HCT116 (cell line): ENCODE measurements at regions not wholly inside any gene's neighbourhood (a gene's known extent, or its start where the extent isn't known, plus 50 kb on each side); places are given as distances from the start of the nearest gene placed in this dataset.

Experiments used
- ATAC-seq: fragments of 200-7000 bp; cut with Tn5 transposase; 2 replicates; pipeline ENCODE4 v1.9.1; 2020; ENCODE audit warnings: mild to moderate bottlenecking, moderate library complexity
- BruUV-seq: library from RNA; stranded (reverse); fragments of 400-500 nt; replicated peaks from 2 replicates; lab custom pipeline; 2021; lab: Mats Ljungman, UMichigan
- CTCF ChIA-PET: fragments of 300-600 bp; sonication (Branson Sonifier 250); formaldehyde crosslinking; loops from one replicate; lab custom pipeline; 2021; ENCODE audit warnings: antibody characterized with exemption; lab: Charles Lee
- POLR2A ChIA-PET: fragments of 300-600, 350-600 bp; sonication (Branson Sonifier 250); formaldehyde crosslinking; loops from one replicate; lab custom pipeline; 2021; ENCODE audit warnings: antibody characterized with exemption; lab: Charles Lee
- RAD21 ChIA-PET, 2 experiments: fragments of 300-600 bp; sonication (Branson Sonifier 250); formaldehyde crosslinking; loops; one replicate each; lab custom pipeline; 2023; ENCODE audit warnings: low total read pairs in 2 of 2; ENCODE audit not compliant: uncharacterized antibody in 2 of 2, unreplicated experiment in 2 of 2, low non-redundant PET in 1 of 2; lab: Charles Lee
- DNase-seq: peaks from one replicate; pipeline ENCODE4 v3.0.0-alpha.2; 2010; ENCODE audit warnings: low read depth, low spot score
- H2AFZ ChIP-seq: fragments of 200-600 bp; shearing (Covaris generic), sonication (generic); 2 replicates; pipeline ENCODE4 v1.6.1; 2017; ENCODE audit warnings: low read depth, mixed run types, mixed read lengths, antibody characterized with exemption, low read length; ENCODE audit not compliant: poor library complexity, severe bottlenecking
- H3K27ac ChIP-seq: 2 replicates; pipeline ENCODE4 v1.5.1; 2012; ENCODE audit warnings: low read depth, low read length
- H3K27me3 ChIP-seq: fragments of 200-600 bp; sonication (generic); 2 replicates; pipeline ENCODE4 v1.6.1; 2016; ENCODE audit warnings: mixed run types, low read length, mixed read lengths; ENCODE audit not compliant: insufficient read depth
- H3K36me3 ChIP-seq, 2 experiments: fragments of 200-500 bp in 1 of 2; fragments of 200-600 bp in 1 of 2; sonication (Bioruptor generic) in 1 of 2; sonication (generic) in 1 of 2; 2 replicates each; pipeline versions ENCODE4 v1.5.1 to v1.6.1; 2014 to 2016; ENCODE audit warnings: low read length in 2 of 2, inconsistent platforms in 1 of 2, mixed read lengths in 1 of 2, mixed run types in 1 of 2; ENCODE audit not compliant: insufficient read depth in 2 of 2, control insufficient read depth in 1 of 2
- H3K4me1 ChIP-seq, 2 experiments: fragments of 200-600 bp in 1 of 2; sonication (generic) in 1 of 2; 2 replicates each; pipeline versions ENCODE4 v1.5.1 to v1.6.1; 2012 to 2017; ENCODE audit warnings: low read length in 2 of 2, inconsistent platforms in 1 of 2, mild to moderate bottlenecking in 1 of 2, mixed read lengths in 1 of 2, mixed run types in 1 of 2, moderate library complexity in 1 of 2; ENCODE audit not compliant: insufficient read depth in 2 of 2, control insufficient read depth in 1 of 2
- H3K4me2 ChIP-seq: fragments of 200-600 bp; sonication (generic); 2 replicates; pipeline ENCODE4 v1.6.1; 2017; ENCODE audit warnings: mixed run types, low read length, mixed read lengths
- H3K4me3 ChIP-seq, 2 experiments: fragments of 200-600 bp in 1 of 2; sonication (generic) in 1 of 2; replicated peaks in 1 of 2; 2 replicates each; pipeline ENCODE4 v1.5.1; 2011 to 2016; ENCODE audit warnings: low read length in 2 of 2, control low read depth in 1 of 2, low read depth in 1 of 2, mild to moderate bottlenecking in 1 of 2, mixed read lengths in 1 of 2, mixed run types in 1 of 2
- H3K79me2 ChIP-seq: fragments of 200-600 bp; sonication (generic); 2 replicates; pipeline ENCODE4 v1.6.1; 2017; ENCODE audit warnings: mild to moderate bottlenecking, mixed run types, low read length, moderate library complexity, mixed read lengths; ENCODE audit not compliant: insufficient read depth
- H3K9ac ChIP-seq: fragments of 200-600 bp; sonication (generic); 2 replicates; pipeline ENCODE4 v1.6.1; 2016; ENCODE audit warnings: low read length, mixed read lengths
- H3K9me2 ChIP-seq: fragments of 200-600 bp; sonication (generic), shearing (Covaris generic); 2 replicates; pipeline ENCODE4 v1.6.1; 2017; ENCODE audit warnings: mixed run types, mild to moderate bottlenecking, moderate library complexity; ENCODE audit not compliant: insufficient read depth
- H3K9me3 ChIP-seq, 2 experiments: fragments of 200-500 bp in 1 of 2; fragments of 200-600 bp in 1 of 2; sonication (Bioruptor generic) in 1 of 2; sonication (generic) in 1 of 2; 2 replicates each; pipeline ENCODE4 v1.6.1; 2014 to 2017; ENCODE audit warnings: low read length in 2 of 2, mixed read lengths in 2 of 2, inconsistent platforms in 1 of 2, low read depth in 1 of 2, mild to moderate bottlenecking in 1 of 2, mixed run types in 1 of 2, moderate library complexity in 1 of 2; ENCODE audit not compliant: control insufficient read depth in 1 of 2, insufficient read depth in 1 of 2
- H4K20me1 ChIP-seq: fragments of 200-600 bp; sonication (generic), shearing (Covaris generic); 2 replicates; pipeline ENCODE4 v1.6.1; 2017; ENCODE audit warnings: mixed run types, mild to moderate bottlenecking, moderate library complexity; ENCODE audit not compliant: insufficient read depth
- ELF1 ChIP-seq: IDR thresholded peaks from 2 replicates; pipeline ENCODE4 v1.6.1; 2012; ENCODE audit warnings: low read depth, borderline replicate concordance
- EZH2 ChIP-seq: fragments of 200-600 bp; sonication (generic); IDR thresholded peaks from 2 replicates; pipeline ENCODE4 v1.6.1; 2017; ENCODE audit warnings: antibody characterized with exemption, mixed run types
- POLR2AphosphoS5 ChIP-seq: IDR thresholded peaks from 2 replicates; pipeline ENCODE4 v1.6.1; 2011; ENCODE audit warnings: mild to moderate bottlenecking, low read depth, low read length, moderate library complexity
- SRF ChIP-seq: IDR thresholded peaks from 2 replicates; pipeline ENCODE4 v1.6.1; 2012; ENCODE audit warnings: low read depth
- TCF7L2 ChIP-seq: IDR thresholded peaks from 2 replicates; pipeline ENCODE4 v1.7.0; 2011; ENCODE audit warnings: borderline replicate concordance, inconsistent platforms; ENCODE audit not compliant: insufficient read depth, insufficient read length; ENCODE audit errors: extremely low read depth
- ZNF274 ChIP-seq: fragments of 200-500 bp; sonication (Bioruptor generic); IDR thresholded peaks from 2 replicates; pipeline ENCODE4 v1.6.1; 2014; ENCODE audit warnings: mild to moderate bottlenecking, low read depth, low read length, inconsistent platforms
- intact Hi-C: fragments of 100-400 bp; cut with micrococcal nuclease; formaldehyde crosslinking; loops from 2 replicates; pipeline ENCODE4 v1.10.0; 2022
- TF ChIP-seq, protein P1 (sequence below): IDR thresholded peaks from 2 replicates; pipeline ENCODE4 v1.6.1; 2012; ENCODE audit warnings: low read depth

DNA sequence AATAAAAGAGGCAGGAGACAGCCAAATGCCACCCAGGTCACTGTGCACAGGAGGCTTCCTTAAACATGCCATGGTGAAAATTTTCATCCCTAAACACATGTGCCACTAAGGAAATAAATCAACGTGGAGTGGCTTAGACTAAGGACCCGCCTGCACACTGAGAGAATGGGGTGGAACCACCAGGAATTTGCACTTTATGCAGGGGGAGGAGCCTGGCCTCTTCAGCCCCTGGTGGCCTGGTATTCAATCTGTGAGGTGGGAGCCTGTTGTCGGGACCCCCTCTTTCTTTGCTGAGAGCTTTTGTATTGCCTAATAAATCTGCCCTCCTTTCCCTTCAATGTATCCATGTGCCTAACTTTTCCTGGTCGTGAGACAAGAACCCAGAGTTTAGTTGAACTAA, 204.6 kb upstream of the NRP1 start:
- ATAC-seq (no peak), DNase-seq (no peak)
- Histone ChIP-seq H3K9me2 (no peaks in the 10 kb centered on the region), H3K36me3 (no peaks in the 10 kb centered on the region), H3K27me3 (no peaks in the 10 kb centered on the region), H3K9ac (no peak overlapping the region), H3K79me2 (no peaks in the 10 kb centered on the region), H3K4me2 (no peak overlapping the region), H4K20me1 (no peaks in the 10 kb centered on the region), H2AFZ (no peak overlapping the region), H3K9me3 (no peaks in the 10 kb centered on the region), H3K27ac (no peak overlapping the region), H3K4me3 (no peak overlapping the region), H3K4me1 (peaks cover 0 to 3% of the 10 kb centered on the region in 2 experiments; a peak in 1 of 4 replicates)
- CTCF ChIA-PET: no interaction called here
- intact Hi-C loops: no loop called here
- no TSS peak for BruUV-seq
- POLR2A ChIA-PET: no interaction called here
- RAD21 ChIA-PET: no interaction called here
- TF ChIP-seq TCF7L2: no peak
- TF ChIP-seq SRF: no peak
- no peak for TF ChIP-seq EZH2
- TF ChIP-seq ELF1: no peak

DNA sequence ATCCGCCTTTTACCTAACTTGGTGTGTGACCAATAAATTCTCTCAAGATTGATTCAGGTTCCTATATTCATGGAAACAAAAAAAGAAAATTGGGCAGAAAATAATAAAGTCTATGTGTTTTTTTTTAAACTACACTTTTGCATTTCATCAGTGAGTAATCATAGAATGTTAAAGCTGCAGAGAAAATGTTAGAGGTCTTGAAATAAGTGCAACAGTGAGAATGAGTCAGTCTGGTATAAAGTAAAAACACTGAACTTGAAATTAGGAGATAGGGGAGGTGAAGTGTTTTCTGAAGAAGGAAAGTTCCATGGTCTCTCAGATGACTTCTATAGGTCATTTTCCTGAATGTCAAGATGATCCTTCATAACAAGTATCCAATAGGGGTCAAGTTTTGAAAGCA, 202.6 kb upstream of the NRP1 start:
- intact Hi-C loops: no loop called here
- Histone ChIP-seq H3K4me3 (no peak overlapping the region), H3K36me3 (no peaks in the 10 kb centered on the region), H3K4me2 (no peak overlapping the region), H2AFZ (no peak overlapping the region), H4K20me1 (no peaks in the 10 kb centered on the region), H3K9ac (no peak overlapping the region), H3K9me3 (no peaks in the 10 kb centered on the region), H3K4me1 (no peaks in the 10 kb centered on the region), H3K27me3 (no peaks in the 10 kb centered on the region)
- no peak for DNase-seq
- no peak for ATAC-seq
- RAD21 ChIA-PET: no interaction called here
- POLR2A ChIA-PET: no interaction called here
- TF ChIP-seq ZNF274 (no peak), POLR2AphosphoS5 (no peak)
- TF ChIP-seq, protein P1, sequence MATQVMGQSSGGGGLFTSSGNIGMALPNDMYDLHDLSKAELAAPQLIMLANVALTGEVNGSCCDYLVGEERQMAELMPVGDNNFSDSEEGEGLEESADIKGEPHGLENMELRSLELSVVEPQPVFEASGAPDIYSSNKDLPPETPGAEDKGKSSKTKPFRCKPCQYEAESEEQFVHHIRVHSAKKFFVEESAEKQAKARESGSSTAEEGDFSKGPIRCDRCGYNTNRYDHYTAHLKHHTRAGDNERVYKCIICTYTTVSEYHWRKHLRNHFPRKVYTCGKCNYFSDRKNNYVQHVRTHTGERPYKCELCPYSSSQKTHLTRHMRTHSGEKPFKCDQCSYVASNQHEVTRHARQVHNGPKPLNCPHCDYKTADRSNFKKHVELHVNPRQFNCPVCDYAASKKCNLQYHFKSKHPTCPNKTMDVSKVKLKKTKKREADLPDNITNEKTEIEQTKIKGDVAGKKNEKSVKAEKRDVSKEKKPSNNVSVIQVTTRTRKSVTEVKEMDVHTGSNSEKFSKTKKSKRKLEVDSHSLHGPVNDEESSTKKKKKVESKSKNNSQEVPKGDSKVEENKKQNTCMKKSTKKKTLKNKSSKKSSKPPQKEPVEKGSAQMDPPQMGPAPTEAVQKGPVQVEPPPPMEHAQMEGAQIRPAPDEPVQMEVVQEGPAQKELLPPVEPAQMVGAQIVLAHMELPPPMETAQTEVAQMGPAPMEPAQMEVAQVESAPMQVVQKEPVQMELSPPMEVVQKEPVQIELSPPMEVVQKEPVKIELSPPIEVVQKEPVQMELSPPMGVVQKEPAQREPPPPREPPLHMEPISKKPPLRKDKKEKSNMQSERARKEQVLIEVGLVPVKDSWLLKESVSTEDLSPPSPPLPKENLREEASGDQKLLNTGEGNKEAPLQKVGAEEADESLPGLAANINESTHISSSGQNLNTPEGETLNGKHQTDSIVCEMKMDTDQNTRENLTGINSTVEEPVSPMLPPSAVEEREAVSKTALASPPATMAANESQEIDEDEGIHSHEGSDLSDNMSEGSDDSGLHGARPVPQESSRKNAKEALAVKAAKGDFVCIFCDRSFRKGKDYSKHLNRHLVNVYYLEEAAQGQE: no peak
- TF ChIP-seq, all 23 proteins: peak for 0
- CTCF ChIA-PET: no interaction called here
- no TSS peak for BruUV-seq
- H3K79me2 ChIP-seq: no peaks in the 10 kb centered on the region
- no peak overlapping the region for H3K27ac ChIP-seq
- H3K9me2 ChIP-seq: no peaks in the 10 kb centered on the region
